ENCODE measurements at regions not wholly inside any gene's neighbourhood (a gene's known extent, or its start where the extent isn't known, plus 50 kb on each side); places are given as distances from the start of the nearest gene placed in this dataset.
A peak's percentile ranks its signal among the peaks of the same experiment; 100 is the strongest.

- intact Hi-C loops (cut with DNase I) = loop anchor here in 2 of 10 donors (5.0 kb wide), 2 partner anchors 62 to 67 kb away; no protein-coding TSS in a partner anchor
- DNase-seq (no peak), ATAC-seq (no peak)
- WGBS, 4 donors = 71 to 79% (median 77%) methylated on average over 13 of the region's 13 CpGs
- no peak for TF ChIP-seq POLR2A (IDR thresholded peaks at IDR 0.05)
- no peak for TF ChIP-seq CTCF (IDR thresholded peaks at IDR 0.05)
- Histone ChIP-seq H3K27me3 (no peaks in the 10 kb centered on the region), H3K36me3 (no peaks in the 10 kb centered on the region), H3K27ac (peak overlapping the region in 10 of 12 donors; percentile 97 to 100 (median 99)), H3K4me3 (no peak overlapping the region), H3K4me1 (peaks cover 6 to 57% (median 41%) of the 10 kb centered on the region in 12 donors), H3K9me3 (peaks cover 0 to 10% (median 0%) of the 10 kb centered on the region in 12 donors)
Observed at GRCh38 chr9:129478961-129479630, 141.8 kb downstream of the C9orf50 start.

- TF ChIP-seq CTCF (IDR thresholded peaks at IDR 0.05) (no peak), POLR2A (IDR thresholded peaks at IDR 0.05) (no peak)
Observed at GRCh38 chr9:129478461-129478860, 142.4 kb downstream of the C9orf50 start.

GRCh38 chr9:129476821-129477611, 143.9 kb downstream of the C9orf50 start:
- no peaks in the 10 kb centered on the region for H3K27me3 ChIP-seq
- ATAC-seq (no peak), DNase-seq (no peak)
- H3K27ac ChIP-seq = no peak overlapping the region
- 72 to 80% (median 78%) methylated on average over 14 to 17 of the region's 17 CpGs for WGBS, 4 donors
- TF ChIP-seq CTCF (IDR thresholded peaks at IDR 0.05) (no peak), POLR2A (IDR thresholded peaks at IDR 0.05) (no peak)
- intact Hi-C loops (cut with DNase I) = loop anchor here in 2 of 10 donors (5.0 kb wide), 2 partner anchors 60 to 65 kb away; no protein-coding TSS in a partner anchor
- H3K4me1 ChIP-seq = peaks cover 0 to 50% (median 36%) of the 10 kb centered on the region in 12 donors
- H3K9me3 ChIP-seq = peaks cover 0 to 10% (median 0%) of the 10 kb centered on the region in 12 donors
- no peaks in the 10 kb centered on the region for H3K36me3 ChIP-seq
- H3K4me3 ChIP-seq = no peak overlapping the region

More at GRCh38 chr9:129478461-129478860, 142.4 kb downstream of the C9orf50 start:
- H3K27me3 ChIP-seq = no peaks in the 10 kb centered on the region
- H3K27ac ChIP-seq = peak overlapping the region in 4 of 12 donors; percentile 97 to 100 (median 99)
- WGBS, 4 donors = 87 to 91% (median 88%) methylated on average over 3 of the region's 3 CpGs
- DNase-seq = no peak
- ATAC-seq = no peak
- H3K9me3 ChIP-seq = peaks cover 0 to 10% (median 0%) of the 10 kb centered on the region in 12 donors
- intact Hi-C loops (cut with DNase I) = loop anchor here in 2 of 10 donors (5.0 kb wide), 2 partner anchors 61 to 66 kb away; no protein-coding TSS in a partner anchor
- H3K4me3 ChIP-seq = no peak overlapping the region
- peaks cover 3 to 57% (median 42%) of the 10 kb centered on the region in 12 donors for H3K4me1 ChIP-seq
- no peaks in the 10 kb centered on the region for H3K36me3 ChIP-seq

Measured in heart left ventricle (tissue), 16 donors.